Mammary epithelial cell (primary cell): ENCODE measurements at regions not wholly inside any gene's neighbourhood (a gene's known extent, or its start where the extent isn't known, plus 50 kb on each side); places are given as distances from the start of the nearest gene placed in this dataset.
"Not testable (repeated sequence)": the region's sequence is repeated elsewhere in the genome, so short reads cannot be mapped to it uniquely, and the experiment has no call there.

Experiments used
- EZH2 ChIP-seq: IDR thresholded peaks from 2 replicates; pipeline ENCODE4 v1.6.1; 2012; ENCODE audit warnings: low read length, inconsistent platforms, borderline replicate concordance
- TF ChIP-seq, protein P1 (sequence below), 2 donors: IDR thresholded peaks in 1 of 2; conservative IDR thresholded peaks in 1 of 2; 2 replicates each; pipeline ENCODE4 v1.5.1; 2011 to 2012; ENCODE audit warnings: inconsistent platforms in 2 of 2, low read length in 2 of 2, mild to moderate bottlenecking in 2 of 2, control low read depth in 1 of 2, low read depth in 1 of 2; ENCODE audit not compliant: insufficient read depth in 1 of 2; ENCODE audit errors: extremely low read depth in 1 of 2

DNA sequence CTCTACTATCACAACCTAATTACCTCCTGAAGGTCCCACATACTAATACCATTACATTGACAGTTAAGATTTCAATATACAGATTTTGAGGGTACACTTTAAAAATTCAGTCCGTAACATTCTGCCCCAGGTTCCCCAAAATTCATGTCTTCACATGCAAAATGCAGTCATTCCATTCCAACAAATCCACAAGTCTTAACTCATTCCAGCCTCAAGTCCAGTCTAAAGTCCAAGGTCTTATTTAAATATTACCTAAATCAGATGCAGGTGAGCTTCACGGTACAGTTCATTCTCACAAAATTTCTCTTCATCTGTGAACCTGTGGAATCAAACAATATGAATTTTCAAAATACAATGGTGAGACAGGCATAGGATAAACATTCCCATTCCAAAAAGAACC is 1332.0 kb downstream of the CDH12 start:
- TF ChIP-seq, protein P1, sequence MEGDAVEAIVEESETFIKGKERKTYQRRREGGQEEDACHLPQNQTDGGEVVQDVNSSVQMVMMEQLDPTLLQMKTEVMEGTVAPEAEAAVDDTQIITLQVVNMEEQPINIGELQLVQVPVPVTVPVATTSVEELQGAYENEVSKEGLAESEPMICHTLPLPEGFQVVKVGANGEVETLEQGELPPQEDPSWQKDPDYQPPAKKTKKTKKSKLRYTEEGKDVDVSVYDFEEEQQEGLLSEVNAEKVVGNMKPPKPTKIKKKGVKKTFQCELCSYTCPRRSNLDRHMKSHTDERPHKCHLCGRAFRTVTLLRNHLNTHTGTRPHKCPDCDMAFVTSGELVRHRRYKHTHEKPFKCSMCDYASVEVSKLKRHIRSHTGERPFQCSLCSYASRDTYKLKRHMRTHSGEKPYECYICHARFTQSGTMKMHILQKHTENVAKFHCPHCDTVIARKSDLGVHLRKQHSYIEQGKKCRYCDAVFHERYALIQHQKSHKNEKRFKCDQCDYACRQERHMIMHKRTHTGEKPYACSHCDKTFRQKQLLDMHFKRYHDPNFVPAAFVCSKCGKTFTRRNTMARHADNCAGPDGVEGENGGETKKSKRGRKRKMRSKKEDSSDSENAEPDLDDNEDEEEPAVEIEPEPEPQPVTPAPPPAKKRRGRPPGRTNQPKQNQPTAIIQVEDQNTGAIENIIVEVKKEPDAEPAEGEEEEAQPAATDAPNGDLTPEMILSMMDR (conservative IDR thresholded peaks at IDR 0.05 in 1 of 2, IDR thresholded peaks at IDR 0.05 in 1 of 2; ENCODE audit: extremely low read depth in 1 of 2, insufficient read depth in 1 of 2, low read depth in 1 of 2, low read length in 2 of 2): not testable (repeated sequence)
- TF ChIP-seq EZH2: not testable (repeated sequence)
